HCT116 (cell line): ENCODE measurements at regions not wholly inside any gene's neighbourhood (a gene's known extent, or its start where the extent isn't known, plus 50 kb on each side); places are given as distances from the start of the nearest gene placed in this dataset.

ENCODE experiments used
- CBX3 ChIP-seq: IDR thresholded peaks from 2 replicates; pipeline ENCODE4 v1.6.1; 2012; ENCODE audit warnings: low read depth
- EZH2 ChIP-seq: fragments of 200-600 bp; sonication (generic); IDR thresholded peaks from 2 replicates; pipeline ENCODE4 v1.6.1; 2017; ENCODE audit warnings: antibody characterized with exemption, mixed run types
- EZH2phosphoT487 ChIP-seq: fragments of 200-600 bp; IDR thresholded peaks from 2 replicates; pipeline ENCODE4 v1.6.1; 2018; ENCODE audit warnings: antibody characterized with exemption, borderline replicate concordance
- JUND ChIP-seq: IDR thresholded peaks from 2 replicates; pipeline ENCODE4 v1.6.1; 2012
- POLR2A ChIP-seq: IDR thresholded peaks from 2 replicates; pipeline ENCODE4 v1.7.0; 2011; ENCODE audit warnings: borderline replicate concordance; ENCODE audit not compliant: insufficient read depth, insufficient read length; ENCODE audit errors: extremely low read depth
- POLR2AphosphoS5 ChIP-seq: IDR thresholded peaks from 2 replicates; pipeline ENCODE4 v1.6.1; 2011; ENCODE audit warnings: mild to moderate bottlenecking, low read depth, low read length, moderate library complexity
- RAD21 ChIP-seq: IDR thresholded peaks from 2 replicates; pipeline ENCODE4 v1.6.1; 2012; ENCODE audit warnings: low read depth, mild to moderate bottlenecking
- SIN3A ChIP-seq: IDR thresholded peaks from 2 replicates; pipeline ENCODE4 v1.6.1; 2012; ENCODE audit warnings: low read depth
- SP1 ChIP-seq: IDR thresholded peaks from 2 replicates; pipeline ENCODE4 v1.6.1; 2012; ENCODE audit warnings: low read depth
- TCF7L2 ChIP-seq: IDR thresholded peaks from 2 replicates; pipeline ENCODE4 v1.7.0; 2011; ENCODE audit warnings: borderline replicate concordance, inconsistent platforms; ENCODE audit not compliant: insufficient read depth, insufficient read length; ENCODE audit errors: extremely low read depth
- YY1 ChIP-seq: IDR thresholded peaks from 2 replicates; pipeline ENCODE4 v1.6.1; 2011; ENCODE audit warnings: low read length, low read depth, moderate library complexity, mild to moderate bottlenecking; ENCODE audit not compliant: insufficient replicate concordance; ENCODE audit errors: extremely low read depth
- ZNF274 ChIP-seq: fragments of 200-500 bp; sonication (Bioruptor generic); IDR thresholded peaks from 2 replicates; pipeline ENCODE4 v1.6.1; 2014; ENCODE audit warnings: mild to moderate bottlenecking, low read depth, low read length, inconsistent platforms
- TF ChIP-seq, protein P1 (sequence below), 3 experiments: fragments of 200-600 bp in 1 of 3; sonication (generic) in 1 of 3; IDR thresholded peaks in 2 of 3; conservative IDR thresholded peaks in 1 of 3; 2 replicates each; pipeline ENCODE4 v1.5.1; 2012 to 2017; ENCODE audit warnings: low read depth in 2 of 3, low read length in 2 of 3, antibody characterized with exemption in 1 of 3, borderline replicate concordance in 1 of 3, control low read depth in 1 of 3, mild to moderate bottlenecking in 1 of 3, mixed read lengths in 1 of 3, mixed run types in 1 of 3, moderate library complexity in 1 of 3; ENCODE audit not compliant: insufficient read depth in 1 of 3

DNA sequence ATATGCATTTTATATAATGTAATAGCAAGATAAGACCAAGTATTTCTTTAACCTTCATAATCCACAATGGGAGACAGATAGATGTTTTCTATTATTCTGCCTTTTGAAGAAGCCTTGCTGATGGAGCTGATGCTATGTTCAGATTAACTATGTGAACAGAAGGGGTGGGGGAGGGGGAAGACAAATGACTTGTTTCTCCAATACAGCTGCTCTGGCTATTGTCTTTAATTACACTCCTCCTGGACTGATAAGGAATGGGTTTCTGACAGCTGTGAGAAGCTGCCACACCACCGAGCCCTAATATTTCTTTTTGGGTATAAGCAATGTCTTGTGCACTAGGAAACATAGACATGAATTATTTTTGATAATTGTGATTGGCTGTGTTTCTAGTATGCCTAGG, 62.0 kb downstream of the CAVIN4 start:
- TF ChIP-seq, protein P1, sequence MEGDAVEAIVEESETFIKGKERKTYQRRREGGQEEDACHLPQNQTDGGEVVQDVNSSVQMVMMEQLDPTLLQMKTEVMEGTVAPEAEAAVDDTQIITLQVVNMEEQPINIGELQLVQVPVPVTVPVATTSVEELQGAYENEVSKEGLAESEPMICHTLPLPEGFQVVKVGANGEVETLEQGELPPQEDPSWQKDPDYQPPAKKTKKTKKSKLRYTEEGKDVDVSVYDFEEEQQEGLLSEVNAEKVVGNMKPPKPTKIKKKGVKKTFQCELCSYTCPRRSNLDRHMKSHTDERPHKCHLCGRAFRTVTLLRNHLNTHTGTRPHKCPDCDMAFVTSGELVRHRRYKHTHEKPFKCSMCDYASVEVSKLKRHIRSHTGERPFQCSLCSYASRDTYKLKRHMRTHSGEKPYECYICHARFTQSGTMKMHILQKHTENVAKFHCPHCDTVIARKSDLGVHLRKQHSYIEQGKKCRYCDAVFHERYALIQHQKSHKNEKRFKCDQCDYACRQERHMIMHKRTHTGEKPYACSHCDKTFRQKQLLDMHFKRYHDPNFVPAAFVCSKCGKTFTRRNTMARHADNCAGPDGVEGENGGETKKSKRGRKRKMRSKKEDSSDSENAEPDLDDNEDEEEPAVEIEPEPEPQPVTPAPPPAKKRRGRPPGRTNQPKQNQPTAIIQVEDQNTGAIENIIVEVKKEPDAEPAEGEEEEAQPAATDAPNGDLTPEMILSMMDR (IDR thresholded peaks at IDR 0.05 in 2 of 3, conservative IDR thresholded peaks at IDR 0.05 in 1 of 3; ENCODE audit: borderline replicate concordance in 1 of 3, insufficient read depth in 1 of 3, low read depth in 2 of 3, low read length in 2 of 3), result no peak
- TF ChIP-seq POLR2AphosphoS5, result no peak
- no peak for TF ChIP-seq POLR2A
- no peak for TF ChIP-seq EZH2
- TF ChIP-seq SIN3A, result no peak
- no peak for TF ChIP-seq JUND
- TF ChIP-seq SP1, result no peak
- no peak for TF ChIP-seq TCF7L2
- TF ChIP-seq ZNF274, result no peak
- no peak for TF ChIP-seq EZH2phosphoT487
- no peak for TF ChIP-seq CBX3
- no peak for TF ChIP-seq YY1
- no peak for TF ChIP-seq RAD21
